H1 (cell line): ENCODE measurements at regions not wholly inside any gene's neighbourhood (a gene's known extent, or its start where the extent isn't known, plus 50 kb on each side); places are given as distances from the start of the nearest gene placed in this dataset.

ENCODE experiments used
- CTCF ChIA-PET: fragments of 300-600 bp; sonication (Branson Sonifier 250); formaldehyde crosslinking; loops from one replicate; lab custom pipeline; 2021; ENCODE audit not compliant: partially characterized antibody; lab: Charles Lee
- POLR2A ChIA-PET: fragments of 300-600 bp; sonication (Branson Sonifier 250); formaldehyde crosslinking; loops from one replicate; lab custom pipeline; 2021; ENCODE audit warnings: inconsistent platforms; ENCODE audit not compliant: partially characterized antibody; lab: Charles Lee
- DNase-seq, 2 experiments: peaks; one replicate each; pipeline versions ENCODE4 v3.0.0 to v3.0.0-alpha.2; 2010 to 2022; ENCODE audit warnings: low spot score in 2 of 2, low read depth in 1 of 2, mixed read lengths in 1 of 2
- FAIRE-seq: peaks from 2 replicates; lab custom pipeline; 2011; peaks lifted over from hg19 to GRCh38; lab: Jason Lieb, UNC
- H2AFZ ChIP-seq: 2 replicates; pipeline ENCODE4 v1.8.1; 2012; ENCODE audit warnings: low read length, inconsistent platforms
- H2AK5ac ChIP-seq: 2 replicates; pipeline ENCODE4 v1.6.1; 2013; ENCODE audit warnings: low read depth, low read length
- H2BK120ac ChIP-seq: replicated peaks from 2 replicates; pipeline ENCODE3; 2013; ENCODE audit warnings: low read depth, low read length, inconsistent platforms
- H2BK12ac ChIP-seq: 2 replicates; pipeline ENCODE4 v1.6.1; 2013; ENCODE audit warnings: low read depth, low read length
- H2BK15ac ChIP-seq: 2 replicates; pipeline ENCODE4 v1.6.1; 2013; ENCODE audit warnings: low read length
- H2BK20ac ChIP-seq: 2 replicates; pipeline ENCODE4 v1.6.1; 2013; ENCODE audit warnings: low read length
- H2BK5ac ChIP-seq: 2 replicates; pipeline ENCODE4 v1.6.1; 2013; ENCODE audit warnings: low read depth, low read length
- H3K14ac ChIP-seq: 2 replicates; pipeline ENCODE4 v1.6.1; 2013; ENCODE audit warnings: inconsistent platforms; ENCODE audit not compliant: insufficient read length
- H3K18ac ChIP-seq: 2 replicates; pipeline ENCODE4 v1.6.1; 2013; ENCODE audit warnings: low read length; ENCODE audit errors: extremely low read depth
- H3K23ac ChIP-seq: 2 replicates; pipeline ENCODE4 v1.6.1; 2013; ENCODE audit warnings: inconsistent platforms; ENCODE audit not compliant: insufficient read length
- H3K23me2 ChIP-seq: 2 replicates; pipeline ENCODE4 v1.6.1; 2013; ENCODE audit warnings: low read depth, low read length
- H3K27ac ChIP-seq: 2 replicates; pipeline ENCODE4 v1.6.1; 2011; ENCODE audit warnings: low read depth, low read length, inconsistent platforms
- H3K27me3 ChIP-seq, 4 experiments: replicated peaks in 1 of 4; 1 replicate in 1 of 4; 2 replicates in 3 of 4; pipeline versions ENCODE4 v1.6.1 to v1.8.1; 2011 to 2013; ENCODE audit warnings: low read length in 3 of 4, mild to moderate bottlenecking in 3 of 4, inconsistent platforms in 2 of 4, mixed read lengths in 2 of 4, moderate library complexity in 1 of 4; ENCODE audit not compliant: control insufficient read depth in 3 of 4, insufficient read depth in 3 of 4; ENCODE audit errors: extremely low read depth in 1 of 4
- H3K36me3 ChIP-seq, 4 experiments: 2 replicates each; pipeline versions ENCODE4 v1.6.1 to v1.8.1; 2011 to 2013; ENCODE audit warnings: mild to moderate bottlenecking in 4 of 4, low read length in 3 of 4, moderate library complexity in 2 of 4, control low read depth in 1 of 4, inconsistent platforms in 1 of 4; ENCODE audit not compliant: insufficient read depth in 4 of 4, control insufficient read depth in 2 of 4
- H3K4ac ChIP-seq: replicated peaks from 2 replicates; pipeline ENCODE3; 2013; ENCODE audit warnings: low read length, low read depth, mixed read lengths, inconsistent platforms; ENCODE audit not compliant: insufficient read length
- H3K4me1 ChIP-seq, 4 experiments: replicated peaks in 1 of 4; 1 replicate in 1 of 4; 2 replicates in 3 of 4; pipeline versions ENCODE4 v1.6.1 to v1.8.1; 2011 to 2013; ENCODE audit warnings: low read length in 3 of 4, inconsistent platforms in 2 of 4, mixed read lengths in 1 of 4; ENCODE audit not compliant: insufficient read depth in 4 of 4, control insufficient read depth in 3 of 4
- H3K4me2 ChIP-seq, 2 experiments: 2 replicates each; pipeline versions ENCODE4 v1.6.1 to v1.8.1; 2011 to 2013; ENCODE audit warnings: low read depth in 2 of 2, low read length in 2 of 2, control low read depth in 1 of 2, inconsistent platforms in 1 of 2, mild to moderate bottlenecking in 1 of 2; ENCODE audit not compliant: insufficient read depth in 1 of 2
- H3K4me3 ChIP-seq, 4 experiments: fragments of 200-600, 300-600 bp in 1 of 4; sonication (generic), shearing (Covaris generic), sonication (Bioruptor Twin) in 1 of 4; 2 replicates each; pipeline versions ENCODE4 v1.5.1 to v1.8.1; 2011 to 2016; ENCODE audit warnings: low read length in 4 of 4, low read depth in 3 of 4, control low read depth in 2 of 4, inconsistent platforms in 2 of 4, mild to moderate bottlenecking in 2 of 4, mixed read lengths in 1 of 4, moderate library complexity in 1 of 4; ENCODE audit not compliant: insufficient read depth in 2 of 4; ENCODE audit errors: extremely low read depth in 1 of 4
- H3K56ac ChIP-seq: replicated peaks from 2 replicates; pipeline ENCODE3; 2013; ENCODE audit warnings: low read depth, mild to moderate bottlenecking, mixed read lengths, low read length, inconsistent platforms; ENCODE audit not compliant: insufficient read length
- H3K79me1 ChIP-seq: 2 replicates; pipeline ENCODE4 v1.6.1; 2013; ENCODE audit warnings: low read depth, low read length, control low read depth
- H3K79me2 ChIP-seq, 2 experiments: 2 replicates each; pipeline versions ENCODE4 v1.6.1 to v1.8.1; 2012 to 2013; ENCODE audit warnings: low read length in 2 of 2, mild to moderate bottlenecking in 2 of 2, inconsistent platforms in 1 of 2; ENCODE audit not compliant: insufficient read depth in 2 of 2, control insufficient read depth in 1 of 2
- H3K9ac ChIP-seq, 4 experiments: replicated peaks in 1 of 4; 1 replicate in 1 of 4; 2 replicates in 3 of 4; pipeline versions ENCODE4 v1.6.1 to v1.8.1; 2011 to 2013; ENCODE audit warnings: low read depth in 3 of 4, low read length in 3 of 4, control low read depth in 2 of 4, mild to moderate bottlenecking in 2 of 4, moderate library complexity in 2 of 4, inconsistent platforms in 1 of 4; ENCODE audit errors: extremely low read depth in 1 of 4
- H3K9me3 ChIP-seq, 2 experiments: 2 replicates each; pipeline versions ENCODE4 v1.6.1 to v1.8.1; 2012 to 2013; ENCODE audit warnings: mild to moderate bottlenecking in 2 of 2, moderate library complexity in 2 of 2, control low read depth in 1 of 2, inconsistent platforms in 1 of 2, low read depth in 1 of 2, low read length in 1 of 2, mixed read lengths in 1 of 2; ENCODE audit not compliant: insufficient read depth in 2 of 2
- H4K20me1 ChIP-seq, 2 experiments: replicated peaks in 1 of 2; 2 replicates each; pipeline versions ENCODE3 to v1.8.1; 2011 to 2013; ENCODE audit warnings: inconsistent platforms in 2 of 2, low read length in 2 of 2, mild to moderate bottlenecking in 1 of 2; ENCODE audit not compliant: insufficient read depth in 2 of 2, control insufficient read depth in 1 of 2
- H4K5ac ChIP-seq: 2 replicates; pipeline ENCODE4 v1.6.1; 2013; ENCODE audit warnings: low read length, low read depth, mixed read lengths, inconsistent platforms; ENCODE audit not compliant: insufficient read length
- H4K8ac ChIP-seq: 2 replicates; pipeline ENCODE4 v1.8.0; 2013; ENCODE audit warnings: mild to moderate bottlenecking, moderate library complexity, low read length, inconsistent platforms; ENCODE audit not compliant: insufficient read depth; ENCODE audit errors: extremely low read depth
- H4K91ac ChIP-seq: replicated peaks from 2 replicates; pipeline ENCODE3; 2013; ENCODE audit warnings: low read length, mixed read lengths, inconsistent platforms; ENCODE audit not compliant: insufficient read length
- EZH2 ChIP-seq: fragments of 200-600 bp; sonication (generic); IDR thresholded peaks from 2 replicates; pipeline ENCODE4 v1.7.1; 2012; ENCODE audit warnings: low read depth, mild to moderate bottlenecking, moderate library complexity, low read length, inconsistent platforms; ENCODE audit not compliant: severe bottlenecking
- USF2 ChIP-seq: IDR thresholded peaks from 2 replicates; pipeline ENCODE4 v1.6.1; 2011; ENCODE audit warnings: low read length, improper control_type of control experiment
- WGBS, 2 experiments: shearing (Covaris generic) in 1 of 2; methylation state at CpG; one replicate each; pipeline versions ENCODE4 v1.1.6 to v1.1.7; 2013 to 2015; ENCODE audit warnings: low lambda C conversion rate in 2 of 2, mixed read lengths in 2 of 2, inconsistent platforms in 1 of 2, low coverage in 1 of 2, missing lambda C conversion rate in 1 of 2; ENCODE audit not compliant: insufficient replicate concordance in 2 of 2, insufficient coverage in 1 of 2, insufficient read length in 1 of 2; ENCODE audit errors: extremely low coverage in 1 of 2, missing lambda C conversion rate in 1 of 2; 5-methylcytosine and 5-hydroxymethylcytosine counted together

DNA sequence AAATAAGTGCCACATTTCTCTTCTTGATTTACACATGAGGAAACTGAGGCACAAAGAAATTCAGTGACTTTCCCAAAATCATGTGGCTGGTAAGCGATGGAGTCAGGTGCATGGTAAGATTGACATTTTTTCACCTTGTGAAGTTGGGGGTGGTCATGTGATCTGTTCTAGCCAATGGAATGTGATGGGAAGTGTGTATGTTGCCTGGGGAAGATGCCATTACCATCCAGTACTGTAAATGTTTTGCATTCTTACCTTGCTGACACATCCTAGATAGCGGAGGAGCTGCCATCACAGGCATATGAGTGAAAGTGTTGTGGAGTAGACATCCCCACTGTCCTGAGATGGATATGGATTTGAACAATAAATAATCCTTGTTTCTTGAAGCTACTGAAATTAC lies 499.6 kb upstream of the SULF2 start:
- Histone ChIP-seq H3K4me3 (no peak overlapping the region), H3K14ac (no peak overlapping the region), H3K79me1 (no peaks in the 10 kb centered on the region), H4K91ac (no peak overlapping the region), H2BK20ac (no peak overlapping the region), H2AFZ (no peak overlapping the region), H4K5ac (no peak overlapping the region), H3K4me2 (no peak overlapping the region), H2BK5ac (no peak overlapping the region), H3K23ac (no peak overlapping the region), H3K79me2 (no peaks in the 10 kb centered on the region), H2AK5ac (no peak overlapping the region), H2BK15ac (no peak overlapping the region), H3K9me3 (no peaks in the 10 kb centered on the region), H3K27ac (no peak overlapping the region), H3K27me3 (no peaks in the 10 kb centered on the region), H3K23me2 (no peaks in the 10 kb centered on the region), H3K4me1 (peaks cover 0 to 3% (median under 1%) of the 10 kb centered on the region in 4 experiments; a peak in 3 of 7 replicates), H4K8ac (no peak overlapping the region), H3K4ac (no peak overlapping the region), H2BK12ac (no peak overlapping the region), H3K18ac (no peak overlapping the region), H3K56ac (no peak overlapping the region), H2BK120ac (no peak overlapping the region), H4K20me1 (no peaks in the 10 kb centered on the region), H3K36me3 (no peaks in the 10 kb centered on the region), H3K9ac (no peak overlapping the region)
- TF ChIP-seq EZH2 (no peak), USF2 (peak; percentile 46)
- WGBS, 2 experiments: 88% methylated on average over 2 of the region's 2 CpGs; no CpG with 5 or more reads in 1 of the 2 experiments
- POLR2A ChIA-PET: interaction anchor here (1.5 kb wide), 1 partner anchor 9 kb away, joined by 4 read pairs; no protein-coding TSS in a partner anchor
- FAIRE-seq (no peak), DNase-seq (no peak)
- CTCF ChIA-PET: no interaction called here
